ENCODE measurements at regions not wholly inside any gene's neighbourhood (a gene's known extent, or its start where the extent isn't known, plus 50 kb on each side); places are given as distances from the start of the nearest gene placed in this dataset.

- CTCF ChIA-PET: no interaction called here
Observed at GRCh38 chr15:46502667-46503066, 867.8 kb downstream of the SQOR start.

GRCh38 chr15:46518381-46518780 is 883.6 kb downstream of the SQOR start:
- H3K9me2 ChIP-seq (replicated peaks; ENCODE audit: low read length): no peaks in the 10 kb centered on the region
- TF ChIP-seq EZH2phosphoT487 (IDR thresholded peaks at IDR 0.05; ENCODE audit: borderline replicate concordance, low read length): no peak
- no peak for TF ChIP-seq EZH2 (IDR thresholded peaks at IDR 0.05; ENCODE audit: low read length, unreplicated experiment)
- TF ChIP-seq, protein P1, sequence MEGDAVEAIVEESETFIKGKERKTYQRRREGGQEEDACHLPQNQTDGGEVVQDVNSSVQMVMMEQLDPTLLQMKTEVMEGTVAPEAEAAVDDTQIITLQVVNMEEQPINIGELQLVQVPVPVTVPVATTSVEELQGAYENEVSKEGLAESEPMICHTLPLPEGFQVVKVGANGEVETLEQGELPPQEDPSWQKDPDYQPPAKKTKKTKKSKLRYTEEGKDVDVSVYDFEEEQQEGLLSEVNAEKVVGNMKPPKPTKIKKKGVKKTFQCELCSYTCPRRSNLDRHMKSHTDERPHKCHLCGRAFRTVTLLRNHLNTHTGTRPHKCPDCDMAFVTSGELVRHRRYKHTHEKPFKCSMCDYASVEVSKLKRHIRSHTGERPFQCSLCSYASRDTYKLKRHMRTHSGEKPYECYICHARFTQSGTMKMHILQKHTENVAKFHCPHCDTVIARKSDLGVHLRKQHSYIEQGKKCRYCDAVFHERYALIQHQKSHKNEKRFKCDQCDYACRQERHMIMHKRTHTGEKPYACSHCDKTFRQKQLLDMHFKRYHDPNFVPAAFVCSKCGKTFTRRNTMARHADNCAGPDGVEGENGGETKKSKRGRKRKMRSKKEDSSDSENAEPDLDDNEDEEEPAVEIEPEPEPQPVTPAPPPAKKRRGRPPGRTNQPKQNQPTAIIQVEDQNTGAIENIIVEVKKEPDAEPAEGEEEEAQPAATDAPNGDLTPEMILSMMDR (conservative IDR thresholded peaks at IDR 0.05; ENCODE audit: low read depth, low read length): no peak
- H3K4me2 ChIP-seq (ENCODE audit: low read length): no peak overlapping the region
- H3K9me3 ChIP-seq (ENCODE audit: low read length): no peaks in the 10 kb centered on the region
- no peaks in the 10 kb centered on the region for H3K36me3 ChIP-seq (ENCODE audit: low read depth, low read length)
- no peak overlapping the region for H3K4me3 ChIP-seq (ENCODE audit: low read length)
- H3K27me3 ChIP-seq (ENCODE audit: low read length): no peaks in the 10 kb centered on the region
- H2AFZ ChIP-seq (ENCODE audit: low read length): no peak overlapping the region
- no peak overlapping the region for H3K9ac ChIP-seq (ENCODE audit: low read length)
- no peak for DNase-seq
- no peaks in the 10 kb centered on the region for H3F3A ChIP-seq (ENCODE audit: low read length, unreplicated experiment)
- ATAC-seq: no peak
- intact Hi-C loops (cut with micrococcal nuclease): no loop called here
- CTCF ChIA-PET: no interaction called here
- H3K79me2 ChIP-seq (ENCODE audit: low read length): no peaks in the 10 kb centered on the region
- H3K27ac ChIP-seq (ENCODE audit: low read length): no peak overlapping the region
- H4K20me1 ChIP-seq (ENCODE audit: low read length): no peaks in the 10 kb centered on the region
- no peaks in the 10 kb centered on the region for H3K4me1 ChIP-seq (ENCODE audit: insufficient read depth, low read length)
- BruUV-seq (replicated peaks): no TSS peak
- POLR2A ChIA-PET (ENCODE audit: unreplicated experiment): no interaction called here

More at GRCh38 chr15:46502667-46503066, 867.8 kb downstream of the SQOR start:
- TF ChIP-seq, protein P1 (conservative IDR thresholded peaks at IDR 0.05; ENCODE audit: low read depth, low read length): peak; percentile 50
- TF ChIP-seq EZH2phosphoT487 (IDR thresholded peaks at IDR 0.05; ENCODE audit: borderline replicate concordance, low read length): no peak
- Histone ChIP-seq H3F3A (ENCODE audit: low read length, unreplicated experiment) (no peaks in the 10 kb centered on the region), H3K36me3 (ENCODE audit: low read depth, low read length) (no peaks in the 10 kb centered on the region), H3K4me3 (ENCODE audit: low read length) (no peak overlapping the region), H3K4me1 (ENCODE audit: insufficient read depth, low read length) (no peaks in the 10 kb centered on the region), H3K27ac (ENCODE audit: low read length) (no peak overlapping the region), H4K20me1 (ENCODE audit: low read length) (no peaks in the 10 kb centered on the region), H3K9me3 (ENCODE audit: low read length) (no peaks in the 10 kb centered on the region), H3K9ac (ENCODE audit: low read length) (no peak overlapping the region), H3K79me2 (ENCODE audit: low read length) (no peaks in the 10 kb centered on the region), H2AFZ (ENCODE audit: low read length) (no peak overlapping the region), H3K9me2 (replicated peaks; ENCODE audit: low read length) (no peaks in the 10 kb centered on the region), H3K4me2 (ENCODE audit: low read length) (no peak overlapping the region), H3K27me3 (ENCODE audit: low read length) (no peaks in the 10 kb centered on the region)
- no TSS peak for BruUV-seq (replicated peaks)
- intact Hi-C loops (cut with micrococcal nuclease): loop anchor here (1.0 kb wide), 1 partner anchor 190 kb away; no protein-coding TSS in a partner anchor
- ATAC-seq (no peak), DNase-seq (peak; percentile 39)
- POLR2A ChIA-PET (ENCODE audit: unreplicated experiment): no interaction called here

DNA sequence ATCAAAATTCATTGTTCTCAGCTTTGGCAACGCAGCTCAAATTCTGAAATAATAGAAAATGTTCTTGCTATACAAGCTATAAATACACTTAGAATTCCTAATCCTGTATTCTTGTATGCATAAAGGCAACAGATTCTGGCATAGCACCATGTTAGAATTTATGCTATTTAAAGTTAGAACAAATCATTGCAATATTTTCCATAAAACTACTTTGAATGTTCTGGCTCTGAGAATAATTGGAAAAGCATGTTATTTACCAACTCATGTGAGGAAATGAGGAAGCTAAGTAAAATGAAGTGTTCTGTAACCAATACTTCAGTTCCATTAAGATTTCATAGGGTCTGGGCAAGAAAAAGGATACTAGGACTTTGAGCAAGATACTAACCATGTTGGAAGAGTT is 888.9 kb downstream of the SQOR start:
- no peaks in the 10 kb centered on the region for H3K9me3 ChIP-seq (ENCODE audit: low read length)
- no peaks in the 10 kb centered on the region for H3K36me3 ChIP-seq (ENCODE audit: low read depth, low read length)
- H3F3A ChIP-seq (ENCODE audit: low read length, unreplicated experiment): no peaks in the 10 kb centered on the region
- H3K4me3 ChIP-seq (ENCODE audit: low read length): no peak overlapping the region
- H3K4me1 ChIP-seq (ENCODE audit: insufficient read depth, low read length): no peaks in the 10 kb centered on the region
- H3K9me2 ChIP-seq (replicated peaks; ENCODE audit: low read length): no peaks in the 10 kb centered on the region
- TF ChIP-seq, protein P1 (conservative IDR thresholded peaks at IDR 0.05; ENCODE audit: low read depth, low read length): no peak
- TF ChIP-seq EZH2 (IDR thresholded peaks at IDR 0.05; ENCODE audit: low read length, unreplicated experiment) (no peak), EZH2phosphoT487 (IDR thresholded peaks at IDR 0.05; ENCODE audit: borderline replicate concordance, low read length) (no peak)
- intact Hi-C loops (cut with micrococcal nuclease): no loop called here
- no peaks in the 10 kb centered on the region for H4K20me1 ChIP-seq (ENCODE audit: low read length)
- no peak overlapping the region for H3K27ac ChIP-seq (ENCODE audit: low read length)
- no peak overlapping the region for H2AFZ ChIP-seq (ENCODE audit: low read length)
- H3K4me2 ChIP-seq (ENCODE audit: low read length): no peak overlapping the region
- ATAC-seq (no peak), DNase-seq (no peak)
- ChIA-PET POLR2A (ENCODE audit: unreplicated experiment) (no interaction called here), CTCF (no interaction called here)
- H3K9ac ChIP-seq (ENCODE audit: low read length): no peak overlapping the region
- no TSS peak for BruUV-seq (replicated peaks)
- H3K27me3 ChIP-seq (ENCODE audit: low read length): no peaks in the 10 kb centered on the region
- no peaks in the 10 kb centered on the region for H3K79me2 ChIP-seq (ENCODE audit: low read length)

Data from PC-3 (cell line).